Suprapubic skin (tissue), 4 donors: ENCODE measurements at regions not wholly inside any gene's neighbourhood (a gene's known extent, or its start where the extent isn't known, plus 50 kb on each side); places are given as distances from the start of the nearest gene placed in this dataset.

ENCODE experiments used
- DNase-seq, 2 donors: peaks; one replicate each; pipeline ENCODE4 v3.0.0-alpha.2; 2019; ENCODE audit warnings: low spot score in 2 of 2
- H3K27ac ChIP-seq: fragments of 200-600 bp; sonication (generic); one replicate; pipeline ENCODE4 v1.5.1; 2019
- H3K27me3 ChIP-seq: fragments of 200-600 bp; sonication (generic); one replicate; pipeline ENCODE4 v1.5.1; 2019
- H3K36me3 ChIP-seq: fragments of 200-600 bp; sonication (generic); one replicate; pipeline ENCODE4 v1.5.1; 2019
- H3K4me1 ChIP-seq: fragments of 200-600 bp; sonication (generic); one replicate; pipeline ENCODE4 v1.5.1; 2019
- H3K4me3 ChIP-seq: fragments of 200-600 bp; sonication (generic); one replicate; pipeline ENCODE4 v1.5.1; 2019; ENCODE audit warnings: mild to moderate bottlenecking
- H3K9me3 ChIP-seq: fragments of 200-600 bp; sonication (generic); one replicate; pipeline ENCODE4 v1.5.1; 2019
- EP300 ChIP-seq: sonication (generic); formaldehyde crosslinking; IDR thresholded peaks from one replicate; pipeline ENCODE4 v1.6.1; 2017; ENCODE audit warnings: antibody characterized with exemption
- POLR2A ChIP-seq, 2 donors: fragments of 450-650 bp; IDR thresholded peaks; one replicate each; pipeline ENCODE4 v1.6.1; 2017; ENCODE audit warnings: antibody characterized with exemption in 2 of 2, mild to moderate bottlenecking in 2 of 2, moderate library complexity in 2 of 2
- POLR2AphosphoS5 ChIP-seq, 3 donors: sonication (generic); formaldehyde crosslinking; IDR thresholded peaks; one replicate each; pipeline ENCODE4 v1.6.1; 2017; ENCODE audit warnings: antibody characterized with exemption in 3 of 3
- WGBS: methylation state at CpG from one replicate; pipeline ENCODE4 v1.1.5; 2018; 5-methylcytosine and 5-hydroxymethylcytosine counted together
- TF ChIP-seq, protein P1 (sequence below), 2 donors: fragments of 200-600 bp in 1 of 2; fragments of 450-650 bp in 1 of 2; sonication (generic) in 1 of 2; IDR thresholded peaks; one replicate each; pipeline ENCODE4 v1.5.1; 2016 to 2019; ENCODE audit warnings: antibody characterized with exemption in 2 of 2, mild to moderate bottlenecking in 1 of 2, moderate library complexity in 1 of 2

DNA sequence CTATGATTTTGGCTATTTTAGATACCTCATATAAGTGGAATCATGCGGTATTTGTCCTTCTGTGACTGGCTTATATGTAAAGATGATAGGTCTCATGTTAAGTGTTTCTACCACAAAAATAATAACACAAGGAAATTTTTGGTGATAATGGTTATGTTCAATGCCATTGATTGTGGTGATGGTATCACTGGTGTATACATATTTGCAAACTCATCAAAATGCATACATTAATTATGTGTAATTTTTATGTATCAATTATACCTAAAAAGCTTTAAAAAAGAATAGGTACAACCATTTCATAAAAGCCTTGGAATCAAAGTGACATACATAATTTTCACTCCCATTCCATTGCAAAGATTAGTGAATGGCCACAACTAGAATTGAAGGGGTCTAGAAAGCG is 178.3 kb upstream of the FMR1 start:
- no peak for DNase-seq
- no peaks in the 10 kb centered on the region for H3K36me3 ChIP-seq
- no peaks in the 10 kb centered on the region for H3K9me3 ChIP-seq
- no peaks in the 10 kb centered on the region for H3K27me3 ChIP-seq
- no peak for TF ChIP-seq EP300
- TF ChIP-seq POLR2AphosphoS5 (IDR thresholded peaks at IDR 0.05): no peak
- TF ChIP-seq, protein P1, sequence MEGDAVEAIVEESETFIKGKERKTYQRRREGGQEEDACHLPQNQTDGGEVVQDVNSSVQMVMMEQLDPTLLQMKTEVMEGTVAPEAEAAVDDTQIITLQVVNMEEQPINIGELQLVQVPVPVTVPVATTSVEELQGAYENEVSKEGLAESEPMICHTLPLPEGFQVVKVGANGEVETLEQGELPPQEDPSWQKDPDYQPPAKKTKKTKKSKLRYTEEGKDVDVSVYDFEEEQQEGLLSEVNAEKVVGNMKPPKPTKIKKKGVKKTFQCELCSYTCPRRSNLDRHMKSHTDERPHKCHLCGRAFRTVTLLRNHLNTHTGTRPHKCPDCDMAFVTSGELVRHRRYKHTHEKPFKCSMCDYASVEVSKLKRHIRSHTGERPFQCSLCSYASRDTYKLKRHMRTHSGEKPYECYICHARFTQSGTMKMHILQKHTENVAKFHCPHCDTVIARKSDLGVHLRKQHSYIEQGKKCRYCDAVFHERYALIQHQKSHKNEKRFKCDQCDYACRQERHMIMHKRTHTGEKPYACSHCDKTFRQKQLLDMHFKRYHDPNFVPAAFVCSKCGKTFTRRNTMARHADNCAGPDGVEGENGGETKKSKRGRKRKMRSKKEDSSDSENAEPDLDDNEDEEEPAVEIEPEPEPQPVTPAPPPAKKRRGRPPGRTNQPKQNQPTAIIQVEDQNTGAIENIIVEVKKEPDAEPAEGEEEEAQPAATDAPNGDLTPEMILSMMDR (IDR thresholded peaks at IDR 0.05): no peak
- TF ChIP-seq POLR2A (IDR thresholded peaks at IDR 0.05): no peak
- 82% methylated on average over 2 of the region's 2 CpGs for WGBS
- no peaks in the 10 kb centered on the region for H3K4me1 ChIP-seq
- no peak overlapping the region for H3K4me3 ChIP-seq
- no peak overlapping the region for H3K27ac ChIP-seq

DNA sequence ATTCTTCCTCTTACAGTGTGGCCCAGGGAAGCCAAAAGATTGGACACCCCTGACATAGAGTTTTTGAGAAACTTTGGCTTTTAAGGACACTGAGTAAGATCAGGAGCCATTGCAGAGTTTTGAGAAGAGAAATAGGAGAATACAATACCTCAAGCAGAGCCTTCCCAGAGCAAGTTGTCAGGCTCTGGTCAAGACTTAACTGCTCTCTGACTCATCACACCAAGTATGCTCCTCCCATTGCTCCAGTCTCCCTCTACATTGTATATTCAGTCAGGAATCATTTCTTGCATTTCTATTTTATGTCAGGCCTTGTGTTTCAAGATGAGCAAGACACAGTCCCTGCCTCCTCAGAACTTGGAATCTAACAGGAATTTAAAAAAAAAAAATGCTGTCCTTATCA is 176.4 kb upstream of the FMR1 start:
- Histone ChIP-seq H3K36me3 (no peaks in the 10 kb centered on the region), H3K27ac (no peak overlapping the region), H3K27me3 (no peaks in the 10 kb centered on the region), H3K9me3 (no peaks in the 10 kb centered on the region), H3K4me1 (no peaks in the 10 kb centered on the region), H3K4me3 (no peak overlapping the region)
- no peak for TF ChIP-seq EP300
- TF ChIP-seq POLR2A (IDR thresholded peaks at IDR 0.05): no peak
- no peak for DNase-seq

DNA sequence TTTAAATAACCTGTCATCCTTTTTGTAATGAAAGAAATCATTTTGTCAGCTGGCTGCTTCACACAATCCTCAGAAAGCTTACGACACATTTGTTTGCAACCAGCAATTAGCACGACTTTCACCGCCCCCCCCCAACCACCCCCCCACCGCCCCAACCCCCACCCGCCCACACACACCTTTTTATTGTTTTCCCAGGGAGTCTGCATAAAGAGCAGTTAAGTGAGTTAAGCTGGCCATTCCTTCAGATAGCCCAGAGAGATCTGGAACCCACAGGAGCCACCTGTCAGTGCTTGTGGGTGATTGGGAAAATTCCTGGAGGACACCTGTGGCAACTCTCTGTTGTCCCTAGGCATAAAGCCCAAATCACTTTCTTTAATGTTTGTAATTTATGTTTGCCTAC is 175.7 kb upstream of the FMR1 start:
- Histone ChIP-seq H3K4me1 (no peaks in the 10 kb centered on the region), H3K27ac (no peak overlapping the region), H3K9me3 (no peaks in the 10 kb centered on the region), H3K27me3 (no peaks in the 10 kb centered on the region), H3K36me3 (no peaks in the 10 kb centered on the region), H3K4me3 (no peak overlapping the region)
- TF ChIP-seq, protein P1 (IDR thresholded peaks at IDR 0.05): no peak
- TF ChIP-seq POLR2AphosphoS5 (IDR thresholded peaks at IDR 0.05) (no peak), EP300 (no peak), POLR2A (IDR thresholded peaks at IDR 0.05) (no peak)
- no peak for DNase-seq
- 25% methylated on average over 5 of the region's 5 CpGs for WGBS

DNA sequence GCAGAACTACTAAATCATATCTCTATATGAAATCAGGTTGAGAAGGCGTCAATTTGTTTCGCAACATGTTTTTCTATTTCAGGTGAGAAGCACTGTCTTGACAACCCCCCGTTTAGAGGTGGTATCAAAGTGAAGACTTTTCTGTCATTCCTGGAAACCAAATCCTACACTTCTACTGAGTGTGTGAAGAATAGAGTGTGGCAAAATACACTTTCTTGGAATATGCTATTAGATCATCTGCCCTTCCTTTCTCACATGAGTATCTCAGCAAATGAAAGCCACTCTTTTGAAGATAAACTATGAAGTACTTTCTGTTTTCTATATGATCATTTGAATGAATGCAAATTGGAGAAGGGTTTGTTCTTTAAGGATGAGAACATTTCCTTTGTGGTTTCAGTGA is 174.0 kb upstream of the FMR1 start:
- Histone ChIP-seq H3K9me3 (no peaks in the 10 kb centered on the region), H3K4me3 (no peak overlapping the region), H3K27ac (no peak overlapping the region), H3K36me3 (no peaks in the 10 kb centered on the region), H3K27me3 (no peaks in the 10 kb centered on the region), H3K4me1 (no peaks in the 10 kb centered on the region)
- TF ChIP-seq EP300 (no peak), POLR2A (IDR thresholded peaks at IDR 0.05) (no peak), POLR2AphosphoS5 (IDR thresholded peaks at IDR 0.05) (no peak)
- TF ChIP-seq, protein P1 (IDR thresholded peaks at IDR 0.05): no peak
- no peak for DNase-seq
- WGBS: 71% methylated on average over 3 of the region's 3 CpGs

DNA sequence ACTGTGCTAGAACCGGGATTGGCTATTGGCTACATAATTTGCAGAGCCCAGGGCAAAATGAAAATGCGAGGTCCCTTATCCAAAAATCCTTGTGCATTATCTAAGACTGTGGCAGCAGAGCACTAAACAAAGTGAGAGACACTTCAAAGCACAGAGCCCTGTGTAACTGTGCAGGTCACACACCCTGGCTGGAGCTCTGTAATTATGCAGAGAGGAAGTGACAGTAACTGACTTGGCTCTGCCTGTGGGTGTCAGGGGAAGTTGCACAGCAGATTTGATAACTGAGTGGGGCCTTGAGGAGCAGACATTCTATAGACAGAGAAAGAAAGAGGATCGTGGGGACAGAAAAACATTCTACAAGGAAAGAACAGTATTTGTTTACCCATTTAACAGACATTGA is 173.5 kb upstream of the FMR1 start:
- Histone ChIP-seq H3K4me3 (no peak overlapping the region), H3K36me3 (no peaks in the 10 kb centered on the region), H3K27ac (no peak overlapping the region), H3K27me3 (no peaks in the 10 kb centered on the region), H3K4me1 (no peaks in the 10 kb centered on the region), H3K9me3 (no peaks in the 10 kb centered on the region)
- 66% methylated on average over 3 of the region's 3 CpGs for WGBS
- no peak for DNase-seq
- TF ChIP-seq EP300: no peak
- TF ChIP-seq POLR2AphosphoS5 (IDR thresholded peaks at IDR 0.05): no peak
- TF ChIP-seq POLR2A (IDR thresholded peaks at IDR 0.05): no peak
- TF ChIP-seq, protein P1 (IDR thresholded peaks at IDR 0.05): no peak

DNA sequence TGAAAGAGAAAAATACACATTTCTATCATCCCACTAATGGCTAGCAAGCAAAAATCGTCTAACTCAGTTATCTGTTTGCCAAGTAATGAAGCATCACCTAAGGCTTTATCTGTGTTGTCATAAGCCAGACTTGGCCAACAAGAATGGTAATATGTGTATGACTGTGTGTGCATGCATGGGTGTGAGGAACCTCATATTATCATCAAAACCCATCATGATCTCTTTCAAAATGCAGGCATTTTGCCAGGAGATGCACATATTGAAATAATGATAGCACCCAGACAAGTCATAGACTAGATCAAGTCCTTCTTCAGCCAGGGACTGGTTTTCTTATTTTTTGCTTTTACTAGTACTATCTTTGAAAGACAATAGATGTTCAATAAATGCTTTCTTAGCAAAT is 172.5 kb upstream of the FMR1 start:
- Histone ChIP-seq H3K36me3 (no peaks in the 10 kb centered on the region), H3K4me3 (no peak overlapping the region), H3K27ac (no peak overlapping the region), H3K27me3 (no peaks in the 10 kb centered on the region), H3K4me1 (no peaks in the 10 kb centered on the region), H3K9me3 (no peaks in the 10 kb centered on the region)
- TF ChIP-seq, protein P1 (IDR thresholded peaks at IDR 0.05): no peak
- no peak for DNase-seq
- WGBS: 14% methylated on average over 1 of the region's 1 CpG
